Neural cell (in vitro differentiated cells): ENCODE measurements at regions not wholly inside any gene's neighbourhood (a gene's known extent, or its start where the extent isn't known, plus 50 kb on each side); places are given as distances from the start of the nearest gene placed in this dataset.

ENCODE experiments used
- H2AFZ ChIP-seq: fragments of 200-600, 300-800 bp; sonication (generic), shearing (Covaris generic); 2 replicates; pipeline ENCODE4 v1.6.0; 2014; ENCODE audit warnings: low read depth, mild to moderate bottlenecking, antibody characterized with exemption, low read length, moderate library complexity
- H3F3A ChIP-seq: fragments of 200-600 bp; shearing (Covaris generic); 2 replicates; pipeline ENCODE4 v1.6.1; 2016; ENCODE audit warnings: mild to moderate bottlenecking, moderate library complexity, mixed read lengths, antibody characterized with exemption, low read length; ENCODE audit not compliant: insufficient read depth, poor library complexity, severe bottlenecking
- H3K27ac ChIP-seq: fragments of 200-600, 300-800 bp; sonication (generic), shearing (Covaris generic); 2 replicates; pipeline ENCODE4 v1.5.1; 2014; ENCODE audit warnings: mild to moderate bottlenecking, low read length, moderate library complexity
- H3K27me3 ChIP-seq: fragments of 300-800, 200-600 bp; sonication (generic), shearing (Covaris generic); 2 replicates; pipeline ENCODE4 v1.6.0; 2014; ENCODE audit warnings: mild to moderate bottlenecking, low read depth, low read length, moderate library complexity; ENCODE audit not compliant: insufficient read depth
- H3K36me3 ChIP-seq: fragments of 300-800, 200-600 bp; sonication (generic), shearing (Covaris generic); 2 replicates; pipeline ENCODE4 v1.5.1; 2014; ENCODE audit warnings: mild to moderate bottlenecking, antibody characterized with exemption, low read length, moderate library complexity; ENCODE audit not compliant: insufficient read depth
- H3K4me2 ChIP-seq: fragments of 300-800, 200-600 bp; sonication (generic), shearing (Covaris generic); 2 replicates; pipeline ENCODE4 v1.6.0; 2014; ENCODE audit warnings: mild to moderate bottlenecking, low read length
- H3K4me3 ChIP-seq: fragments of 300-800, 200-600 bp; sonication (generic), shearing (Covaris generic); 2 replicates; pipeline ENCODE4 v1.5.1; 2014; ENCODE audit warnings: mild to moderate bottlenecking, low read length, moderate library complexity
- H3K79me2 ChIP-seq: fragments of 200-600 bp; shearing (Covaris generic); replicated peaks from 2 replicates; pipeline ENCODE4 v1.6.0; 2014; ENCODE audit warnings: mild to moderate bottlenecking, low read length, moderate library complexity; ENCODE audit not compliant: insufficient read depth
- H3K9ac ChIP-seq: fragments of 300-800, 200-600 bp; sonication (generic), shearing (Covaris generic); 2 replicates; pipeline ENCODE4 v1.6.1; 2016; ENCODE audit warnings: mild to moderate bottlenecking, low read length, mixed read lengths
- H3K9me2 ChIP-seq: fragments of 200-600 bp; shearing (Covaris generic); 2 replicates; pipeline ENCODE4 v1.6.1; 2016; ENCODE audit warnings: mild to moderate bottlenecking, low read length, mixed read lengths; ENCODE audit not compliant: insufficient read depth
- H3K9me3 ChIP-seq: fragments of 200-600, 300-800 bp; sonication (generic), shearing (Covaris generic); 2 replicates; pipeline ENCODE4 v1.6.1; 2016; ENCODE audit warnings: mild to moderate bottlenecking, mixed run types, low read length, moderate library complexity, mixed read lengths
- H4K20me1 ChIP-seq: fragments of 200-600 bp; shearing (Covaris generic); 2 replicates; pipeline ENCODE4 v1.6.1; 2016; ENCODE audit warnings: mild to moderate bottlenecking, mixed run types; ENCODE audit not compliant: insufficient read depth
- EP300 ChIP-seq: fragments of 450-650 bp; conservative IDR thresholded peaks from 2 replicates; pipeline ENCODE4 v1.6.1; 2014; ENCODE audit warnings: antibody characterized with exemption, mild to moderate bottlenecking, moderate library complexity; ENCODE audit not compliant: poor library complexity, severe bottlenecking
- EZH2 ChIP-seq: fragments of 200-600, 300-800 bp; shearing (Covaris generic), sonication (generic); IDR thresholded peaks from 2 replicates; pipeline ENCODE4 v1.6.1; 2014; ENCODE audit warnings: antibody characterized with exemption, low read length, borderline replicate concordance, mild to moderate bottlenecking; ENCODE audit not compliant: insufficient read depth, poor library complexity, severe bottlenecking
- MXI1 ChIP-seq: fragments of 450-650 bp; conservative IDR thresholded peaks from 2 replicates; pipeline ENCODE4 v1.6.1; 2014; ENCODE audit warnings: antibody characterized with exemption, mild to moderate bottlenecking; ENCODE audit not compliant: poor library complexity, severe bottlenecking
- POLR2AphosphoS5 ChIP-seq: IDR thresholded peaks from 2 replicates; pipeline ENCODE4 v1.6.1; 2012
- RAD21 ChIP-seq: fragments of 450-650 bp; conservative IDR thresholded peaks from 2 replicates; pipeline ENCODE4 v1.6.1; 2014; ENCODE audit warnings: antibody characterized with exemption, mild to moderate bottlenecking, moderate library complexity
- SMC3 ChIP-seq: fragments of 450-650 bp; conservative IDR thresholded peaks from 2 replicates; pipeline ENCODE4 v1.6.1; 2014; ENCODE audit warnings: antibody characterized with exemption, mild to moderate bottlenecking, moderate library complexity; ENCODE audit not compliant: poor library complexity
- TAF1 ChIP-seq: IDR thresholded peaks from 2 replicates; pipeline ENCODE4 v1.6.1; 2012; ENCODE audit warnings: low read depth
- TF ChIP-seq, protein P1 (sequence below): IDR thresholded peaks from 2 replicates; pipeline ENCODE4 v1.6.1; 2012; ENCODE audit warnings: borderline replicate concordance
- TF ChIP-seq, protein P2 (sequence below): fragments of 450-650 bp; IDR thresholded peaks from 2 replicates; pipeline ENCODE4 v1.5.1; 2014; ENCODE audit warnings: antibody characterized with exemption, mild to moderate bottlenecking, moderate library complexity; ENCODE audit not compliant: poor library complexity, severe bottlenecking

DNA sequence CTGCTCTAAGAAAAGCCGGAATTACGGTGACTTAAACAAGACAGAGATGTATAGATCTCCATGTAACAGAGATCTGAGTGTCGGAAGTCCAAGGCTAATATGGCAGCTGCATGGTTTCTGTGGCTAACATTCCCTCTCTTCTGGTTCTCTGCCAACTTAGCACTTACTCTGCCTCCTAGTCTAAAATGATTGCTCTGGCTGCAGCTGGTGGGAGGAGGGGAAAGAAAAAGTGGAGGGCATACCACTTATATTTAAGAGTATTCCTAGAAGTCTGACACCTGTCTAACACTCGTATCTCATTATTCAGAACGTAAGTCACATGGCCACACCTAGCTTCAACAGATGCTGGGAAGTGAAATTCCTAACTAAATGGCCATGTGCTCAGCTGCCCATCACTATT is 551.5 kb upstream of the TLE4 start:
- Histone ChIP-seq H2AFZ (no peak overlapping the region), H3K4me2 (no peak overlapping the region), H3K36me3 (no peaks in the 10 kb centered on the region), H3K9me3 (no peaks in the 10 kb centered on the region), H3K9me2 (no peaks in the 10 kb centered on the region), H3K4me3 (no peak overlapping the region), H3K79me2 (no peaks in the 10 kb centered on the region), H3F3A (no peaks in the 10 kb centered on the region), H3K27me3 (no peaks in the 10 kb centered on the region), H4K20me1 (no peaks in the 10 kb centered on the region), H3K9ac (no peak overlapping the region), H3K27ac (no peak overlapping the region)
- TF ChIP-seq, protein P1, sequence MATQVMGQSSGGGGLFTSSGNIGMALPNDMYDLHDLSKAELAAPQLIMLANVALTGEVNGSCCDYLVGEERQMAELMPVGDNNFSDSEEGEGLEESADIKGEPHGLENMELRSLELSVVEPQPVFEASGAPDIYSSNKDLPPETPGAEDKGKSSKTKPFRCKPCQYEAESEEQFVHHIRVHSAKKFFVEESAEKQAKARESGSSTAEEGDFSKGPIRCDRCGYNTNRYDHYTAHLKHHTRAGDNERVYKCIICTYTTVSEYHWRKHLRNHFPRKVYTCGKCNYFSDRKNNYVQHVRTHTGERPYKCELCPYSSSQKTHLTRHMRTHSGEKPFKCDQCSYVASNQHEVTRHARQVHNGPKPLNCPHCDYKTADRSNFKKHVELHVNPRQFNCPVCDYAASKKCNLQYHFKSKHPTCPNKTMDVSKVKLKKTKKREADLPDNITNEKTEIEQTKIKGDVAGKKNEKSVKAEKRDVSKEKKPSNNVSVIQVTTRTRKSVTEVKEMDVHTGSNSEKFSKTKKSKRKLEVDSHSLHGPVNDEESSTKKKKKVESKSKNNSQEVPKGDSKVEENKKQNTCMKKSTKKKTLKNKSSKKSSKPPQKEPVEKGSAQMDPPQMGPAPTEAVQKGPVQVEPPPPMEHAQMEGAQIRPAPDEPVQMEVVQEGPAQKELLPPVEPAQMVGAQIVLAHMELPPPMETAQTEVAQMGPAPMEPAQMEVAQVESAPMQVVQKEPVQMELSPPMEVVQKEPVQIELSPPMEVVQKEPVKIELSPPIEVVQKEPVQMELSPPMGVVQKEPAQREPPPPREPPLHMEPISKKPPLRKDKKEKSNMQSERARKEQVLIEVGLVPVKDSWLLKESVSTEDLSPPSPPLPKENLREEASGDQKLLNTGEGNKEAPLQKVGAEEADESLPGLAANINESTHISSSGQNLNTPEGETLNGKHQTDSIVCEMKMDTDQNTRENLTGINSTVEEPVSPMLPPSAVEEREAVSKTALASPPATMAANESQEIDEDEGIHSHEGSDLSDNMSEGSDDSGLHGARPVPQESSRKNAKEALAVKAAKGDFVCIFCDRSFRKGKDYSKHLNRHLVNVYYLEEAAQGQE = no peak
- no peak for TF ChIP-seq MXI1
- TF ChIP-seq TAF1 = no peak

DNA sequence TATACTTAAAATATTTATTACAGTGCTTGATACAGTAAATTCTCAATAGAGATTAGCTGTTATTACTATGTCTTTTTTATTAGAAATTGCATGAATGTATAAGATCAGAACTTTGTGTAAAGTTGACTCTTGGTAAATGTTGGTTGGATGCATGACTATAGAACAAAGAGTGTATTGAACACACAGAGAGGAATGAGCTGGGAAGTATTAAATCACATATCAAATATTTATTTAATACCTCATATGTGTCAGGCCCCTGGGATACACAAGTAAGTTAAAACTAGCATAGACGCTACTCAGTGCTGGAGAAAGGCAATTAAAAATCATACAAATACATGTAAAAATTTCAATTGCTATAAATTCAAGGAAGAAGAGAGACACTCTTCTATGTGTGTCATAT is 550.7 kb upstream of the TLE4 start:
- no peaks in the 10 kb centered on the region for H3K79me2 ChIP-seq
- H3F3A ChIP-seq = no peaks in the 10 kb centered on the region
- no peak overlapping the region for H3K4me3 ChIP-seq
- H3K9ac ChIP-seq = no peak overlapping the region
- H2AFZ ChIP-seq = no peak overlapping the region
- no peaks in the 10 kb centered on the region for H4K20me1 ChIP-seq
- no peaks in the 10 kb centered on the region for H3K27me3 ChIP-seq
- TF ChIP-seq RAD21 (no peak), EZH2 (no peak), TAF1 (no peak), POLR2AphosphoS5 (no peak), SMC3 (no peak), EP300 (no peak), MXI1 (no peak)
- TF ChIP-seq, protein P1 = no peak
- TF ChIP-seq, protein P2, sequence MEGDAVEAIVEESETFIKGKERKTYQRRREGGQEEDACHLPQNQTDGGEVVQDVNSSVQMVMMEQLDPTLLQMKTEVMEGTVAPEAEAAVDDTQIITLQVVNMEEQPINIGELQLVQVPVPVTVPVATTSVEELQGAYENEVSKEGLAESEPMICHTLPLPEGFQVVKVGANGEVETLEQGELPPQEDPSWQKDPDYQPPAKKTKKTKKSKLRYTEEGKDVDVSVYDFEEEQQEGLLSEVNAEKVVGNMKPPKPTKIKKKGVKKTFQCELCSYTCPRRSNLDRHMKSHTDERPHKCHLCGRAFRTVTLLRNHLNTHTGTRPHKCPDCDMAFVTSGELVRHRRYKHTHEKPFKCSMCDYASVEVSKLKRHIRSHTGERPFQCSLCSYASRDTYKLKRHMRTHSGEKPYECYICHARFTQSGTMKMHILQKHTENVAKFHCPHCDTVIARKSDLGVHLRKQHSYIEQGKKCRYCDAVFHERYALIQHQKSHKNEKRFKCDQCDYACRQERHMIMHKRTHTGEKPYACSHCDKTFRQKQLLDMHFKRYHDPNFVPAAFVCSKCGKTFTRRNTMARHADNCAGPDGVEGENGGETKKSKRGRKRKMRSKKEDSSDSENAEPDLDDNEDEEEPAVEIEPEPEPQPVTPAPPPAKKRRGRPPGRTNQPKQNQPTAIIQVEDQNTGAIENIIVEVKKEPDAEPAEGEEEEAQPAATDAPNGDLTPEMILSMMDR = no peak
- no peaks in the 10 kb centered on the region for H3K36me3 ChIP-seq
- no peaks in the 10 kb centered on the region for H3K9me3 ChIP-seq
- H3K27ac ChIP-seq = no peak overlapping the region
- H3K9me2 ChIP-seq = no peaks in the 10 kb centered on the region
- no peak overlapping the region for H3K4me2 ChIP-seq
